NOMO-1 (cell line): ENCODE measurements at regions not wholly inside any gene's neighbourhood (a gene's known extent, or its start where the extent isn't known, plus 50 kb on each side); places are given as distances from the start of the nearest gene placed in this dataset.
A peak's percentile ranks its signal among the peaks of the same experiment; 100 is the strongest.
"Not testable (repeated sequence)": the region's sequence is repeated elsewhere in the genome, so short reads cannot be mapped to it uniquely, and the experiment has no call there.

ENCODE experiments used
- DNase-seq, 2 experiments: peaks; one replicate each; lab custom pipeline; 2025; ENCODE audit not compliant: unreplicated experiment in 2 of 2; lab: John Stamatoyannopoulos, UW

DNA sequence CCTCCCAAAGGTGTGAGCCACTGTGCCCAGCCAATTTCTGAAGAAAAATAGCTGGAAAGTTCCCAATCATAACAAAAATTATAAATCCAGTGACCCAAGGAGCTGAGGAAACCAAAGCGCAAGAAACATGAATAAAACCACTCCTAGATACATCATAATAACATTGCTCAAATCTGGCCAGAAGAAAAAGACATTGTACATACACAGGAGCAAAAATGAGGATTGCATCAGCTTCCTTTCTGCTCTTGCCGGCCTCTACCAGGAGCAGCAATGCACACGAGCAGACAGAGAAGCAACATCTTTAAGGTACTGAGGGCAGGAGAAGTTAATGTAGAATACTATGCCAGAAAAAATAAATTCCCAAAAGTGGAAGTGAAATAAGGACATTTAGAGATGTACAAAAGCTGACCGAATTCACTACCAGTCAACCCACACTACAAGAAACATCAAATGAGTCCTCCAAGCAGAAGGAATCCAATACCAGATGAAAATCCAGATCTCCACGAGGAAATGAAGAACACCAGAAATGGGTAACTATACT is 127.0 kb upstream of the NBPF11 start:
- DNase-seq = not testable (repeated sequence)

DNA sequence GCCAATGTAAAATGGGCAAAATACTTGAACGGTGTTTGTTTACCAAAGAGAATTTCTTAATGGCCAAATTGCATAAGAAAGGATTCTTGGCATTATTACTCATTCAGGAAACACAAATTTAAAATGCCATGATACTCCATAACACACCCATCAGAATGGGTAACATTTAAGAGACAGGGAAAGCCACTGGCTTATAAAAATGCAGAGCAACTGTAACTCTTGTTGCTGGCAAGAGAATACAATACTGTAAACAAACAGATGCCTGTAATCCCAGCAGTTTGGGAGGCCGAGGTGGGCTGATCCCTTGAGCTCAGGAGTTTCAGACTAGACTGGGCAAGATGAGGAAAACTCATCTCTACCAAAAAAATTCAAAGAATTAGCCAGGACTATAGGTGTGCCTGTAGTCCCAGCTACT is 125.8 kb upstream of the NBPF11 start:
- not testable (repeated sequence) for DNase-seq

DNA sequence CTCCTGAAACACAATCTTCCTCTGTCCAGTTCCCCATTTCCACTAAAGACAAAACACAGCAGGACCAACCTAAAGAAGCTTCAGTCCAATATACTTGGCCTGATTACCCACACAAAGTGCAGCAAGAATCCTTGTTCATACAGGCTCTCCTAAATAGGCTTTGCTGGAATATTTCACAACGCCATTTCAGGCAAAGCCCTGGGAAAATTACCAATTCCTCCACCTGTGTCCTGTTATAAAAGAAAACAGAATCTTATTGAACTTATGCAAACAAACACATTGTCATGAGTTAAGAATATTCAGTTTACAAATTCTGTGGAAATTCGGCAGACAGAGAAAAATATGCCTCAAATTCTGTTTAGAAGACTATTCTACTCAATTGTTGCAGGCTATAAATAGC is 115.0 kb upstream of the NBPF11 start:
- not testable (repeated sequence) for DNase-seq

DNA sequence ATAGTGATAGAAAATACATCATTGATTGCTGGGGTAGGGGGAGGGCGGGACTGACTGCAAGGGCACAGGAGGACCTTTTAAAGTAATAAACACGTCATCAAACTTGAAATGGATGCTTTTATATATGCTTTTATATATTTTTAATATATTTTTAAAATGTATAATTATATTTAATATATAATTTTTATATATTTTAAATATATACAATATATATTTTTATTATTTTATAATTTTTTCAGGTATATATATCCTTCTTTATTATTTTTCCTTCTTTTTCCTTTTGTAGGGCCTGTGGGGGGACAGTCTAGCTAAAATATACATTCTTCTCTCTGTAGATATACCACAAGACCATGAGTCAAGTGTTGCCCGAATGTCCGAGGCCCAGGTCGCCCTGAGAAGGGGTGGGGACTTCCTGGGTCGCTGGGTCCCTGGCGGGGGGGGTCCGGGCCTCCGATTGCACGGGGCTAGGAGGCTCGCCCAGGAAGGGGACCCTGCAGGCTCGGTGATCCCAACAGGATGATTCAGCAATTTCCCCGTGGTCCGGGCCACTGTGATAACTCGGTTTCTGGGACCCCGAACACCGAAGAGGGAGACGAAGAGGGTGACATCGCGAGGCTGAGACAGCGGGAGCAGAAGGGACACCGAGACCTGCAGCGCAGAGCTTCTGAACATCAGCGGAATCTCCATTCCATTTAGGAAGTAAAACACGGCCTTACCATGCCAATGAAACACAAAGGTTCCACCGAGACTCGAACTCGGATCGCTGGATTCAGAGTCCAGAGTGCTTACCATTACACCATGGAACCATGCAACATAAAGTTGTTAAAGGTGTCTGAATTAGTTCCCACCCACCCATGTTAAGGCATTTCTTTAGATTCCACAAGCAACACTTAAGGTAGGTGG is 112.5 kb upstream of the NBPF11 start:
- no peak for DNase-seq

DNA sequence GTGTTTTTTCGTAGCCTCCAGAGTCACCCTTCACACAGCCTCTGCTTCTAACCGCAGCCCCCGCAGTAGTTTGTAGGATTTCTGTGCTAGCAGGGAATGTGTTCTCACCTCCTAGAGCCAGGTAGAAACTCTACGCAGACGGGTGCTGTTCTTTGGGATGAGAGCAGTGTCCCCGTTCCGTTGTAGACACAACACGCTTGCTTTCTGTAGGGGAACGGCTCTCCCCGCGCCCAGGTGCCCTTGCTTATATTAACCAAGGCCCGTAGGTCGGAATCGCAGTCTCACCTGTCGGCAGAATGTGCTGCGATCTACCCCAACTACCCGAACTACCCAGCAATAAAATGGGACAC is 111.8 kb upstream of the NBPF11 start:
- DNase-seq = no peak

DNA sequence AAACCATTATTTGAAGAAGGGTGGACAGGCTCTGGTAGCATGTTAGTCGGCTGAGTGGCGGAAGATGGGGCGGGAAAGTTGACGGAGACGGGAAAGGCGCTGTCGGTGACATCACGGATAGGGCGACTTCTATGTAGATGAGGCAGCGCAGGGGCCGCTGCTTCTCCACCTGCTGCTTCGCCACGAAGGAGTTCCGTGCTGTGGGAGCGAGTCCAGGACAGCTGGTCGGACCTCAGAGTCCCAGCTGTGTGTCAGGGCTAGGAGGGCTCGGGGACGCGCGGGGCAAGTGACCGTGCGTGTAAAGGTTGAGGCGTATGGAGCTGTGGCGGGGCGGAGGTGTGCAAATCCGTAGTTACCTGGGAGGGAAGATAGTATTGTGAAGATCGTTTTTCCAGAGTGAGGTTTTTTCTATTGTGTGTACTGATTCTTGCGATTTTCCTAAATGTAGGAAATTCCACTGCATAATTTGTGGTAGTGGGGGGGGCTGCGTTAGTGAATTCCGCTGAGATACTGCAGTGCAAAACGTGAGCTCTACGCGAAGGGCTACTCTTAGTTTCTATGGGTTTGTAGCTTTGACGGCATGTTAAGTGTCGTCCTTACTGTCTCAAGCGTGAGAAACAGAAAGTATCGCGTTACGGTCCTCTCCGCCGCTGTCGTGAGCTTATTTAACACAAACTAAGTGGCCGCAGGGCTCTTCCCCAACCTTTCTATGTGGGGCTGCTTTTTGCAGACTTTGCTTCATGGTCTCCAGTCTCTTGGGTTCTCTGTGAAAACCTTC is 111.2 kb upstream of the NBPF11 start:
- DNase-seq = peak; percentile 63 to 84

DNA sequence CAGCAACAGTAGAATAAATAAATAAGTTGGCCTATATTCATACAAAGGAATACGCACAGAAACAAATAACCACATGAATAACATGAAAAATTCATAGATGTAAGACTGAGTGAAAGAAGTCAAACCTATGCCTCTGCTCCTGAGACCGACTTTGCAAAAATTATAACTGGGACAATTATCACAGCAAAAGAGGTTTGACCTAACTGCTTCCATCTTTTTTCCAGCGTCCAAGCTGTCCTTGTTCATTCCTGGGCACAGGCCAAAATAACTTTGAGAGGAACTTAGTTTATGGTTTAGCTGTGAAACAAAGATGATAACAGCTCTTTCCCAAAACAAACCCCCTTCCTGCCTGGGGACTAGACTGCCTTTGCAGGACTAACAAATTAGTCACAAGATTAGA is 109.6 kb upstream of the NBPF11 start:
- not testable (repeated sequence) for DNase-seq

DNA sequence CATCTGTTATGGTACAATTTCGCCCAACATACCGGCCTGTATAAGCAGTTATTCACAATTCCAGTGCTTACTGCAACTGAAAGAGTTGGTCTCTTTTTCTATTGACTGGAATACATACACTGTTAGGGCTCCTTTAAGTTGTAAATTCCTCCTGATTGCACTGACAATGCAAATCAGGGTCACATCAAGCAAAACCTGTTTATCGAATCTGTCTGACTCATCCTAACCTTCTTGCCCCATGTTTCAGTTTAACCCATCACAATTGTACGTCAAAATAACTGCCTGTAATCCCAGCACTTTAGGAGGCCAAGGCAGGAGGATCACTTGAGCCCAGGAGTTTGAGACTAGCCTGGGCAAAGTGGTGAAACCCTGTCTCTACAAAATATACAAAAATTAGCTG is 105.8 kb upstream of the NBPF11 start:
- not testable (repeated sequence) for DNase-seq

DNA sequence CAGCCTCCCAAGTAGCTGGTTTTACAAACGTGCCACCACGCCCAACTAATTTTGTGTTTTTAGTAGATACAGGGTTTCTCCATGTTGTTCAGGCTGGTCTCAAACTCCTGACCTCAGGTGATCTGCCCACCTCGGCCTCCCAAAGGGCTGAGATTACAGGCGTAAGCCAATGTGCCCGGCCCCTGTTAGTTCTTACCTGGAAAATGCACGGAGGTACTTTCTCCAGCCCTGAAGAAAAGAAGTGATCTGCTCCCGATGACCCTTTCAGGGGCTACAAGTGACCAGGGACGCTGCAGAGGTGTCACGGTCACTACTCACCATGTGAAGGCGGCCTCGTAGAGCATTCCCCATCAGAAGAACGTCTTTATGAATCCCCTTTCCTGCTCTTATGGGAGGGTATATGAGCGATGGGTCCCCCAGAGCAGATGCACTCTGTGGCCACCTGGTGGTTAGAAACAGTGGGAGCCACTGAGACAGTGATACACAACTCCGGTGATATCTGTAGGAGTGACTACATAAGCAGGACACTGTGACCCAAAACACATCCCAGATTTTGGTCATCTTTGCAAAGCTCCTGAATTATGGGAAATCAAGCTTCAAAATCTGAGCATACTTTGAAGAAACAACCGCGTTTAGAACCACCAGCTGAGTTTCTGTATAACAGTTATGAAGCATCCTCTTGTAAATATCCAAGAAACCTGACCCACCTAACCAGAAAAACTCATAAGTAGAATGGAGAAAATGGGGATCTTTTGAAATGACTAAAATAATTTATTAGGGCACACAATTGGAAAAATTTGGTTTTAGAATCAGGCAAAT is 102.7 kb upstream of the NBPF11 start:
- peak in 1 of 2 experiments; percentile 19 for DNase-seq

DNA sequence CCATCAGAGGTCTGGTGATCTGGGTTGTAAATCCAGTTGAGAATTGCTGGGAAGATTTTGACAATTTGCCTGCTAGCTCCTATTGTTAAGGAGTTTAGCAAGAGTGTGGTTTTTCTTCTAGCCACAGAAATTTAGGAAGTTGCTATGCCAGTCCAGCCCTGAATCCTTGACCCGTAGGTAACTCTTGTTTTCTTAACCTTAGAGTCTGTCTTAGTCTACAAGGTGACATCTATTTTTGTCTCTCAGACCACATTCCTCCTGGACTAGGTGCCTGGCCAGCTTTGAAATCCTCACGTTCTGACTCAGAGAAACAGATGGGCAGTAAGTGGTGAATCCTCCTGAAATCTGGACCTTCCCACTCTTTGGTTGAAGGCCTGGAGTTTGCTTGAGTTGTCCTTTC is 101.7 kb upstream of the NBPF11 start:
- DNase-seq = not testable (repeated sequence)

DNA sequence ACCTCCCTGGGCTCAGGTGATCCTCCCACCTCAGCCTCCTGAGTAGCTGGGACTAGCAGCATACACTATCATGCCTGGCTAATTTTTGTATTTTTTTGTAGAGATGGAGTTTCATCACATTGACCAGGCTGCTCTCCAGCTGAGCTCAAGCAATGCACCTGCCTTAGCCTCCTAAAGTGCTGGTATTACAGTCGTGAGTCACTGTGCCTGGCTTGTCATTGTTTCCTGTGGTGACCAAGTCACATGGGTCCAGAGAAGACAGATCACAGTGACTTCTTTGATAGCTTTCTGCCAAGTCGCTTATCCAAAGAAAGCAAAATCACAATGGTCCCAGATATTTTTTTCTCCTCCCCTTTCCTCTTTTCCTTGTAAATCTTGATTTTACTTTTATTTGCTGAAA is 96.7 kb upstream of the NBPF11 start:
- not testable (repeated sequence) for DNase-seq

DNA sequence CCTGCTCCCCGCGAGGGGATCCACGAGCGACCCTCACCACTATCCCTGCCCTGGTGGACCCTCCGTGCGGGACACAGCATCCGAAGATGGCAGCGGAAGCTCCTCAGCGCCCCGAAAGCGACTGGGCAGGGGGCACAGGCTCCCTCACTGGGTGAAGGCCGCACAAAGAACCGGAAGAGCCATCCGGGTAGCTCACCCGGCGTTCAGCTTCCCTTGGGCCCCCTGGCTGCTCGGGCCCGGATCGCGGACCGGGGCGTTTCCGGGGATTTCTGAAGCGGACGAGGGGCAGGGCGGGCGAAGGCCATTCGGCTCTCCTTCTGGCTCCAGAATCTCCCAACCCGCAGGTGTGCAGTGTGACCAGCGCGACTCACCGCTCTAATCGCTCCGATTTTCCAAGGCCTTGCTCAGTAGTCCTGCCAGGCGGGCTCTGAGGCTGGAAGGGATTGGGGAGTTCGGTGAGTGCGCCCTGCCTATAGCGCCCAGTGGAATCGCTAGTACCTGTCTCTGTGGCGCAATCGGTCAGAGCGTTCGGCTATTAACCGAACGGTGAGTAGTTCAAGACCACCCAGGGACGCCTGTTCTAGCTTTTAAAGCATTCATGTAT is 94.3 kb upstream of the NBPF11 start:
- DNase-seq = not testable (repeated sequence)

DNA sequence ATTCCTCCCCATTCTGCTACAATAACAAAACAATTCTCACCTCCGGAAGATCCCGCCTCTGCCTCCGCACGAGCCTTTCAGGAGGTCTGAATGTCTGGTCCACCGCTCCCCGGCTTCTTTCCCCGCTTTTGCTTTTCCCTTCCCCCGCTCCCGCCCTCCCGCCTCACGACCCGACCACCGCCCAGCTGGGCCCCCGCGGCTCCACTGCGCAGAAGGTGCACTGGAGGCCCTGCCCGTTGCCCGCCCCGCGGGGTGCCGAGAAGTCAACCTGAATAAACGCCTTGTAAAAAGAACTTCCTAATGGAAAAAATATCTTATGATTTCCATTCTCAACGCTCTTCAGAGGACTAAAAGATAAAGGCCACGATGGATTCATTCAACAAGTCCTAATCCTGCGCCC is 93.8 kb upstream of the NBPF11 start:
- not testable (repeated sequence) for DNase-seq

DNA sequence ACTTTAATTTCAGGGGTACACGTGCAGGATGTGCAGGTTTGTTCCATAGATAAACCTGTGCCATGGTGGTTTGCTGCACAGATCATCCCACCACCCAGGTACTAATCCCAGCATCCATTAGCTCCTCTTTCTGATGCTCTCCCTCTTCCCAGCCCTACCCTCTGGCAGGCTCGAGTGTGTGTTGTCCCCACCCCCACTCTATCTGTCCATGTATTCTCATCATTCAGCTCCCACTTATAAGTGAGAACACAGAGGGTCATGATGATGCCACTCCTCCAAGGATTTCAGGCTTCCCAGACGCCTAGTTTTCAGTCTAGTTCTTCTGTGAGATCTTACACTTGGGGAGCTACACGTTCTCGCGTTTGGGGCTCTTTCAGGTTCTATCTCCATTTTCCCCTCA is 93.4 kb upstream of the NBPF11 start:
- DNase-seq = not testable (repeated sequence)

DNA sequence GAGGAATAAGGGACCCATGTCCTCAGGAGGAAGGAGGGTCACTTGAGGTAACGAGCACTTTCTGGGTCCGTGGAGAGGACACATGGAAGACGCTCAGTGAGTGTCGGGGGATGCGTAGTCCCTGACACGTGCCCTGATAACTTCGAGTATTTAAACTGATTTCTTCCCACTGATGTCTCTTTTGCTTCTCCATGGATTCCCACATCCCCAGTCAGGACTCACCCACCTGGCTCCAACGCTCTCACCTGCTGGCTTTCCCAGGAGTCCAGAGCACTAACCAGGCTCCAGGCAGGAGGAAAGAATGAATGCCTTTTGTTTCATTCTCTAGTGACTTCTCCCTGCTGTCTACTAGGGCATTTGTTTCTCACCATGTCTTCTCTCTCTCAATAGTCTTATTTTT is 81.2 kb upstream of the NBPF11 start:
- DNase-seq = not testable (repeated sequence)

DNA sequence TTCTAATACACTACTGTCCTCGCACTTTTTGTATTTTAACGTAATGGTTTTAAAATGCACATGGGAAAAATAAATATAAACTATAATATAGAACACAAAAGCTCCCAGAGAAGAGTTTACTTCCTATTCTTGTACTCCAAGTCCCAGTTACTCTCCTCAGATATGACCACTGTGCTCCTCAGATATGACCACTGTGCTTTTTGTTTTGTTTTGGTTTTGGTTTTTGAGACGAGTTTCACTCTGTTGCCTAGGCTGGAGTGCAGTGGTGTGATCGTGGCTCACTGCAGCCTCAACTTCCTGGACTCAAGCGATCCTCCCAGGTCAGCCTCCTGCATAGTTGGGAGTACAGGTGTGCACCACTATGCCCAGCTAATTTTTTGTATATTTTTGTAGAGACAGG is 76.8 kb upstream of the NBPF11 start:
- not testable (repeated sequence) for DNase-seq

DNA sequence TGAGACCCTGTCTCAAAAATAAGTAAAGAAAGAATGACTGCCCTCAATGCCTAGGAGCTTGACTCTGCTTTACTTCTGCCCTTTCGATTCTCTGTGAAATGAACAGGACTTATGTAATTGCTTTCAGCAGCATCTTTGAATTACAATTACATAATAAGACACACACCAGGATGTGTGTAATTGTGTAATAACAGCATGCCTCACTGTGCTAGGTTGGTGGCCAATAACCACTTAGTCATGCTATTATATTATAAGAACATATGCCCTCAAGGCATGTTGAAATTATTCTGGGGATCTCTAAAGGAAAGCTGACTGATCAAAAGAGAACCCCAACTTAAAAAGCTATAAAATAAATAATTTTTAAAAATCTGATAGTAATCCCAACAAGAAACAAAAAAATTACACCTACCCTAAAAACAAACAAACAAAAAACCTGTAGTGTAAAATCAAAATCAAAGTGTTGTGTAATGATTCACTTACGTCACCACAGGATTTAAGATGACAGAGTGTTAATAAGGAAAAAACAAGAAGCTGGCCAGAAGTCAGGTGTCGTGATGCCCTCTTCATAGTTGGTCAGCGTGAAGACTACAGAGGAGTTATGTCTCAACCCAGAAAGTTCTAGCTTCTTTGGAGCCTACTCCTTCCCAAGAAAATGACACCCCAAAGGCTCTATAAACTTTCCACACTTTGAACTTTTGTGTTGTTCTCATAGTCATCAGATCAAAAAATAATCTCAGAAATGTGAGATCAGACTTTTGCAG is 70.5 kb upstream of the NBPF11 start:
- DNase-seq = not testable (repeated sequence)

DNA sequence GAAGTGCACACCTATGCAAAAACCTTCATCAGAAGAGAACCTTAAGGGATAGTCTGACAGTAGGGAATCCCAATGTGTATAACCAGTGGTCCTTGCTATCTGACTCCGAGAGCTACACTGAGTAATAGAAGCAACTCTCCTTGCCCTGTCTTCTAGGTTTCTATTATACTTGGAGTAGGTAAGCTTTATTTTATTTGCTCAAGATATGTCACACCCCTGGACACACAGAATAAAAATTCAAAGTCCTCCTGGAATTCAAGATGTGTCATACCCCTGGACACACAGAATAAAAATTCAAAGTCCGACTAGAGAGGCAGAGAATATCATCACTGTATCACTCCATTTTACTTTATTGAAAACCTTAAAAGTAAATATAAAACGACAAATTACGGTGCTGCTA is 69.5 kb upstream of the NBPF11 start:
- not testable (repeated sequence) for DNase-seq

DNA sequence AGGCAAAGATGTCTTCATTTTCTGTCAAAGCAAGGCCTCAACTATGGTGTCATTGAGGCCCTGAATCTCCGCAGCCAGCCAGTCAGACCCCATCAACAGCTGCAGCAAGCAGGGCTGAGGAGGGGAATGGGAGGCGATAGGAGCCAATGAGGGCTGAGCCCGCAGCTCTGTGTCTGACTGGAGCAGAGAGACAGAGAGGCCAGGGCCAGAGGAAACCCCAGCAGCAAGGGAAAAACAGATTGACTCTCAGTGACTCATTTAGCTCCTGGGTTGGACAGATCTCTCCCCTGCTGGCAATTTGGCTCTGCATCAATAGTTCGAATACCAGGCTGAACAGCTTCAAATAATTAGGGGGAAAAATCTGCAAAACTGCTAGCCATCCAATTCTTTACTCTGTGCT is 67.1 kb upstream of the NBPF11 start:
- DNase-seq = not testable (repeated sequence)

DNA sequence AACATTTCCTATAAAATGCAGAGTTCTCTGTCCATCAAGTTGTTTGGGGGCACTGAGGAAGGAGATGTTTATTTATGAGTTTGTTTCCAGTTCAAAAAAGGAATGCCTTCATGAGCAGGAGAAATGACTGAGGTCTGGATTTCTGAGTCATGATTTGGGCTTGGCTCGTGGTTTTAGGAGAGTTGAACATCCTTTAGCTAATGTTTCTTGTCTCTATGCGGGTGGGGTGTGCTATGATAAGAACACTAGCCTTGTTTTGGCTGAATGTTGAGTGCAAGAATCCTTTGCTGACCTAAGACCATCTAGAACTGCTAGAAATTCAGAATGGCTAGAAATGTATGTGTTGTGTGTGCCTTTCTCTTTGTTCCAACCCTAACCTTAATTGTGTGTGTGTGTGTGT is 59.1 kb upstream of the NBPF11 start:
- DNase-seq = not testable (repeated sequence)
